IMR-90 (cell line): ENCODE measurements at regions not wholly inside any gene's neighbourhood (a gene's known extent, or its start where the extent isn't known, plus 50 kb on each side); places are given as distances from the start of the nearest gene placed in this dataset.

ENCODE experiments used
- CEBPB ChIP-seq: IDR thresholded peaks from 2 replicates; pipeline ENCODE4 v1.6.1; 2012; ENCODE audit warnings: low read depth, low read length, improper control_type of control experiment
- MXI1 ChIP-seq: IDR thresholded peaks from 2 replicates; pipeline ENCODE4 v1.6.1; 2012; ENCODE audit warnings: low read depth, mild to moderate bottlenecking, low read length, moderate library complexity, borderline replicate concordance
- NFE2L2 ChIP-seq: fragments of 150-350 bp; IDR thresholded peaks from 2 replicates; pipeline ENCODE4 v1.6.1; 2016; ENCODE audit warnings: low read depth, mild to moderate bottlenecking, low read length
- POLR2A ChIP-seq: IDR thresholded peaks from 2 replicates; pipeline ENCODE4 v1.6.1; 2012; ENCODE audit warnings: mild to moderate bottlenecking, low read depth, low read length
- RFX5 ChIP-seq: IDR thresholded peaks from 2 replicates; pipeline ENCODE4 v1.8.0; 2012; ENCODE audit warnings: low read depth, mild to moderate bottlenecking, low read length, moderate library complexity
- TF ChIP-seq, protein P1 (sequence below): conservative IDR thresholded peaks from 2 replicates; pipeline ENCODE4 v1.5.1; 2012; ENCODE audit warnings: mild to moderate bottlenecking, low read depth, low read length, improper control_type of control experiment

DNA sequence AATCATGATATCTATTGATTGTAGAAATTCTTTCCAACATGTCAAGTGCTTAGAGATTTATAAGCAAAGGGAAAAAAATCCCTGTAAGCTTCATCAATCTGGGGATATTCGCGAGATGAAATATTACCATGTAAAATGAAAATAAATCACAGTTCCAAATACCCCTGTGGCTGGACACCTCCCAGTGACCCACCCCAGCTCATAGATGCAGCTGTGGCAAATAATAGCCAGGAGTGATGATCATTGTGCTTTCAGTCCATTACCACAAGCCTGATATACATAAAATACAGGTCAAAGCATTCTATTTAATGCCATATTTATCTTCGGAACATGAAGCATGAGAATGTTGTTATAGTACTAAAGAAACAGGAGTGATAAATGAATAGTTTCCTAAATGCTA lies 274.9 kb upstream of the LRRC7 start:
- TF ChIP-seq NFE2L2 (no peak), RFX5 (no peak), CEBPB (no peak), POLR2A (no peak), MXI1 (no peak)
- TF ChIP-seq, protein P1, sequence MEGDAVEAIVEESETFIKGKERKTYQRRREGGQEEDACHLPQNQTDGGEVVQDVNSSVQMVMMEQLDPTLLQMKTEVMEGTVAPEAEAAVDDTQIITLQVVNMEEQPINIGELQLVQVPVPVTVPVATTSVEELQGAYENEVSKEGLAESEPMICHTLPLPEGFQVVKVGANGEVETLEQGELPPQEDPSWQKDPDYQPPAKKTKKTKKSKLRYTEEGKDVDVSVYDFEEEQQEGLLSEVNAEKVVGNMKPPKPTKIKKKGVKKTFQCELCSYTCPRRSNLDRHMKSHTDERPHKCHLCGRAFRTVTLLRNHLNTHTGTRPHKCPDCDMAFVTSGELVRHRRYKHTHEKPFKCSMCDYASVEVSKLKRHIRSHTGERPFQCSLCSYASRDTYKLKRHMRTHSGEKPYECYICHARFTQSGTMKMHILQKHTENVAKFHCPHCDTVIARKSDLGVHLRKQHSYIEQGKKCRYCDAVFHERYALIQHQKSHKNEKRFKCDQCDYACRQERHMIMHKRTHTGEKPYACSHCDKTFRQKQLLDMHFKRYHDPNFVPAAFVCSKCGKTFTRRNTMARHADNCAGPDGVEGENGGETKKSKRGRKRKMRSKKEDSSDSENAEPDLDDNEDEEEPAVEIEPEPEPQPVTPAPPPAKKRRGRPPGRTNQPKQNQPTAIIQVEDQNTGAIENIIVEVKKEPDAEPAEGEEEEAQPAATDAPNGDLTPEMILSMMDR = no peak
